GM12873 (cell line): ENCODE measurements at regions not wholly inside any gene's neighbourhood (a gene's known extent, or its start where the extent isn't known, plus 50 kb on each side); places are given as distances from the start of the nearest gene placed in this dataset.

Experiments
- CTCF ChIP-seq: IDR thresholded peaks from 2 replicates; pipeline ENCODE4 v1.5.1; 2012; ENCODE audit warnings: low read depth, mild to moderate bottlenecking, moderate library complexity, low read length, control low read depth; ENCODE audit not compliant: insufficient read depth; ENCODE audit errors: missing control alignments

GRCh38 chr7:80040335-80040734 is 94.3 kb upstream of the GNAI1 start:
- no peak for TF ChIP-seq CTCF

DNA sequence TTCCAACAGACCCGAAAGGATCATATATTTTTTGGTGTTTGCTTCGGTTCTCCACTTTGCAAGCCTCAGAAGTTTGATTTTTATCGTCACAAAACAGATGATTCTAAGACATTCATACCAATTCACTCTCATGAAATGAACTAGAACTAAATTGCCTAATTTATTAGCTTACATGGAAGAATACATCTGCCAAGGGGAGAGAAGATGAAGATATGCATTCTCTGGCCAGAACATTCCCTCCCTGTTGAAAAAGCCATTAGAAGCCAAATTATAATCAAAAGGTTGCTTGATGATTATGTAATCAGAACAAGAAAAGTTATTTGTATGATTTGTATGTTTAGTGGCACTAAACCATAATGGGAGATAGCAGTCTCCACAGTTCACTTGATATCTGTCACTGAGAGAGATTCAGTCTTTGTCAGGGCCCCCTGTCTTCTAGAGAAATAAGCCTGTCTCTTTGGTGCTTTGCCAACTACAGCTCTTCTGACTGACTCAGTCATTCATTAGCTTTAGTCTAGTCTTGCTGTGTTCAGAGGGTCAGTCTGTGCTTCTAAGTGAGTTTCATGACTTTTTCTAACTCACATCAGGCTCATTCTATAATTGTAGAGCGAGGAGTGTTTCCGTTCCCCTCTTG is 95.3 kb upstream of the GNAI1 start:
- no peak for TF ChIP-seq CTCF

GRCh38 chr7:80037689-80038088 is 96.9 kb upstream of the GNAI1 start:
- TF ChIP-seq CTCF: no peak

GRCh38 chr7:80036107-80036506 is 98.5 kb upstream of the GNAI1 start:
- no peak for TF ChIP-seq CTCF

- TF ChIP-seq CTCF: no peak
Measured at GRCh38 chr7:80028717-80029116, 105.9 kb upstream of the GNAI1 start.

- no peak for TF ChIP-seq CTCF
Measured at GRCh38 chr7:80027611-80028173, 106.9 kb upstream of the GNAI1 start.

- TF ChIP-seq CTCF: no peak
Measured at GRCh38 chr7:80026766-80027165, 107.9 kb upstream of the GNAI1 start.
